ENCODE measurements at regions not wholly inside any gene's neighbourhood (a gene's known extent, or its start where the extent isn't known, plus 50 kb on each side); places are given as distances from the start of the nearest gene placed in this dataset.

GRCh38 chr10:129335942-129336341 lies 131.1 kb upstream of the MGMT start:
- no peaks in the 10 kb centered on the region for H3K36me3 ChIP-seq (ENCODE audit: control insufficient read depth, low read length)

GRCh38 chr10:129339191-129339590 lies 127.8 kb upstream of the MGMT start:
- Histone ChIP-seq H3K4me1 (ENCODE audit: control insufficient read depth, low read length) (no peaks in the 10 kb centered on the region), H3K79me2 (ENCODE audit: control insufficient read depth, low read length) (no peaks in the 10 kb centered on the region), H3K9me3 (ENCODE audit: control insufficient read depth, insufficient read depth, low read length) (no peaks in the 10 kb centered on the region), H3K9me2 (replicated peaks; ENCODE audit: control insufficient read depth, low read length) (no peaks in the 10 kb centered on the region), H3K4me3 (ENCODE audit: low read length) (no peak overlapping the region), H3K4me2 (ENCODE audit: low read length) (no peak overlapping the region), H3K27ac (ENCODE audit: low read depth, low read length) (no peak overlapping the region), H3F3A (ENCODE audit: control insufficient read depth, insufficient read depth) (no peaks in the 10 kb centered on the region), H3K27me3 (ENCODE audit: control insufficient read depth, low read length) (no peaks in the 10 kb centered on the region), H3K36me3 (ENCODE audit: control insufficient read depth, low read length) (no peaks in the 10 kb centered on the region), H4K20me1 (ENCODE audit: control insufficient read depth, insufficient read depth, low read depth, low read length) (no peaks in the 10 kb centered on the region)
- TF ChIP-seq EZH2phosphoT487 (IDR thresholded peaks at IDR 0.05; ENCODE audit: borderline replicate concordance, low read length) = no peak
- TF ChIP-seq CTCF (IDR thresholded peaks at IDR 0.05; ENCODE audit: low read depth, low read length, poor library complexity, severe bottlenecking) = no peak

More at GRCh38 chr10:129335942-129336341, 131.1 kb upstream of the MGMT start:
- Histone ChIP-seq H3K27me3 (ENCODE audit: control insufficient read depth, low read length) (no peaks in the 10 kb centered on the region), H3F3A (ENCODE audit: control insufficient read depth, insufficient read depth) (no peaks in the 10 kb centered on the region), H3K4me2 (ENCODE audit: low read length) (no peak overlapping the region), H4K20me1 (ENCODE audit: control insufficient read depth, insufficient read depth, low read depth, low read length) (no peaks in the 10 kb centered on the region), H3K9me3 (ENCODE audit: control insufficient read depth, insufficient read depth, low read length) (no peaks in the 10 kb centered on the region), H3K79me2 (ENCODE audit: control insufficient read depth, low read length) (no peaks in the 10 kb centered on the region), H3K27ac (ENCODE audit: low read depth, low read length) (no peak overlapping the region), H3K4me1 (ENCODE audit: control insufficient read depth, low read length) (no peaks in the 10 kb centered on the region; the same call in 1 of the 2 replicates), H3K4me3 (ENCODE audit: low read length) (no peak overlapping the region), H3K9me2 (replicated peaks; ENCODE audit: control insufficient read depth, low read length) (no peaks in the 10 kb centered on the region)
- TF ChIP-seq CTCF (IDR thresholded peaks at IDR 0.05; ENCODE audit: low read depth, low read length, poor library complexity, severe bottlenecking) (no peak), EZH2phosphoT487 (IDR thresholded peaks at IDR 0.05; ENCODE audit: borderline replicate concordance, low read length) (no peak)

GRCh38 chr10:129339841-129340240 lies 127.2 kb upstream of the MGMT start:
- Histone ChIP-seq H3K27me3 (ENCODE audit: control insufficient read depth, low read length) (no peaks in the 10 kb centered on the region), H3K27ac (ENCODE audit: low read depth, low read length) (no peak overlapping the region), H3K9me2 (replicated peaks; ENCODE audit: control insufficient read depth, low read length) (no peaks in the 10 kb centered on the region), H3K36me3 (ENCODE audit: control insufficient read depth, low read length) (no peaks in the 10 kb centered on the region), H3K9me3 (ENCODE audit: control insufficient read depth, insufficient read depth, low read length) (no peaks in the 10 kb centered on the region), H3F3A (ENCODE audit: control insufficient read depth, insufficient read depth) (no peaks in the 10 kb centered on the region), H3K79me2 (ENCODE audit: control insufficient read depth, low read length) (no peaks in the 10 kb centered on the region), H3K4me3 (ENCODE audit: low read length) (no peak overlapping the region), H3K4me1 (ENCODE audit: control insufficient read depth, low read length) (no peaks in the 10 kb centered on the region), H3K4me2 (ENCODE audit: low read length) (no peak overlapping the region), H4K20me1 (ENCODE audit: control insufficient read depth, insufficient read depth, low read depth, low read length) (no peaks in the 10 kb centered on the region)
- no peak for TF ChIP-seq CTCF (IDR thresholded peaks at IDR 0.05; ENCODE audit: low read depth, low read length, poor library complexity, severe bottlenecking)

- H4K20me1 ChIP-seq (ENCODE audit: control insufficient read depth, insufficient read depth, low read depth, low read length) = no peaks in the 10 kb centered on the region
- no peaks in the 10 kb centered on the region for H3K4me1 ChIP-seq (ENCODE audit: control insufficient read depth, low read length)
- no peak for TF ChIP-seq EZH2phosphoT487 (IDR thresholded peaks at IDR 0.05; ENCODE audit: borderline replicate concordance, low read length)
- no peak for TF ChIP-seq CTCF (IDR thresholded peaks at IDR 0.05; ENCODE audit: low read depth, low read length, poor library complexity, severe bottlenecking)
- H3K27ac ChIP-seq (ENCODE audit: low read depth, low read length) = no peak overlapping the region
- H3K9me2 ChIP-seq (replicated peaks; ENCODE audit: control insufficient read depth, low read length) = no peaks in the 10 kb centered on the region
- no peak overlapping the region for H3K4me2 ChIP-seq (ENCODE audit: low read length)
- no peaks in the 10 kb centered on the region for H3K27me3 ChIP-seq (ENCODE audit: control insufficient read depth, low read length)
- H3F3A ChIP-seq (ENCODE audit: control insufficient read depth, insufficient read depth) = no peaks in the 10 kb centered on the region
- H3K79me2 ChIP-seq (ENCODE audit: control insufficient read depth, low read length) = no peaks in the 10 kb centered on the region
- no peaks in the 10 kb centered on the region for H3K9me3 ChIP-seq (ENCODE audit: control insufficient read depth, insufficient read depth, low read length)
- no peak overlapping the region for H3K4me3 ChIP-seq (ENCODE audit: low read length)
- no peaks in the 10 kb centered on the region for H3K36me3 ChIP-seq (ENCODE audit: control insufficient read depth, low read length)
Observed at GRCh38 chr10:129341087-129341486, 126.0 kb upstream of the MGMT start.

Measured in DOHH2 (cell line).